Posterior cingulate gyrus (tissue), 11 donors: ENCODE measurements at regions not wholly inside any gene's neighbourhood (a gene's known extent, or its start where the extent isn't known, plus 50 kb on each side); places are given as distances from the start of the nearest gene placed in this dataset.

Experiments
- DNase-seq, 10 donors: peaks; one replicate each; pipeline versions ENCODE4 v3.0.0 to v3.0.0-alpha.2; 2020 to 2021; ENCODE audit warnings: mixed read lengths in 3 of 10
- intact Hi-C: fragments of 100-400 bp; cut with DNase I; formaldehyde crosslinking; loops from one replicate; pipeline ENCODE4 v1.15.1; 2023

DNA sequence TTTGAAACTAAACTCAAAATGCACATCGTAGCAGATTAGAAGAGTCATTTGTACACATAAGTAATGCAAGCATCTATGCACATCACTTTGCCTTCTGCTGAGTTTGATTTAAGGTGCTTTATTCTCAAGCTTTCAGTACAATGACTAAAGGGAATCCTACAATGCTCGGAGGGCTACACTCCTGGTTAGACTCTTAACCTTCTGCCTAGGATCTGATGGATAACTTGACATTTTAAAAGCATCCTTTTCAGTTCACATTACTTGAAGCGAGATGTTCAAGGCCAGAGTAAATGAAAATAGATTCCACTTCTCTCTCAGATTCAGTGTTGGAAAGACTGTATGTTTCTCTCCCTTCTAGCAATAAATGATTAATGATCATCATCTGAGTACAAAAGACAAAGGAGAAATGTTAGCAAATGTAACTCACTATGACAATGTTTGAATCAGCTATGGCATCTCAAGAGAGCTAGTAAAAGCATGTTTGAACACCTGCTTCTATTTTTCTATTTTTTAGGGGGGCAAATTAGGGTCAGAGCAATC, 259.2 kb upstream of the ANO3 start:
- no peak for DNase-seq
- intact Hi-C loops = no loop called here

DNA sequence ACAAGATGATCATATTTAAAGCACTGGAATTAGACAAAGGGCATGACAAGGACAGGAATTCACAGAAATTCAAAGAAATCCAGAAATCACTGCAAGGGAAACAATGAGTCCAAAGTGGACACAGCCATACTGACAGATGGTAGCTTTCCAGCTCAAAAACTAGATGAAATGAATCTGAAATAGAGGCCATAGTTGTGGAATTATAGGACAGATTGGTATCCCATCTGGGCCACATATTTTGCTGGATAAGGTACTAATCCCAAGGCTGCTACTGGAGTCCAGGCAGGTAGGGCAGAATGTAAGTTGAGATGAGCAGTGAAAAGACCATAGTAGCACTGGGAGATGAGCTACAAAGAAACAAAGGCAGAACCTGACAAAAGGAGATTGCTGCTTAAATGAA, 258.3 kb upstream of the ANO3 start:
- intact Hi-C loops = no loop called here
- DNase-seq = no peak

- intact Hi-C loops = no loop called here
- DNase-seq = no peak
Observed at GRCh38 chr11:26076233-26076990, 255.5 kb upstream of the ANO3 start.

- DNase-seq = no peak
- intact Hi-C loops = no loop called here
Observed at GRCh38 chr11:26078231-26078821, 253.6 kb upstream of the ANO3 start.

DNA sequence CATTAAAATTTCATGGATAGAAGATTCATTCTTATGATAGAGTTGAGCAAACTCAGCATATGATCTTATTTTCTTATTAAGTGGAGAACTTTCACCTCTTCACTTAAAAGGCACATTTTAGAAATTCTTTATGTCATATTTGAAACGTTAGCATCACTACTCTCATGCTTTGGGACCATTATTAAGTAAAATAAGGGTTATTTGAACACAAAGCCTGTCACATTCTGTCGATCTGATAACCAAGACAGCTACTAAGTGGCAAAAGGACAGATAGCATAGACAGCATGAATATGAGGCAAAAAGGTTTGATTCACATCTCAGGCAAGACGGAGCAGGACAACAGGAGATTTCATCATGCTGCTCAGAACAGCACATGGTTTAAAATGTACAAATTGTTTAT, 247.6 kb upstream of the ANO3 start:
- no peak for DNase-seq
- intact Hi-C loops = no loop called here

DNA sequence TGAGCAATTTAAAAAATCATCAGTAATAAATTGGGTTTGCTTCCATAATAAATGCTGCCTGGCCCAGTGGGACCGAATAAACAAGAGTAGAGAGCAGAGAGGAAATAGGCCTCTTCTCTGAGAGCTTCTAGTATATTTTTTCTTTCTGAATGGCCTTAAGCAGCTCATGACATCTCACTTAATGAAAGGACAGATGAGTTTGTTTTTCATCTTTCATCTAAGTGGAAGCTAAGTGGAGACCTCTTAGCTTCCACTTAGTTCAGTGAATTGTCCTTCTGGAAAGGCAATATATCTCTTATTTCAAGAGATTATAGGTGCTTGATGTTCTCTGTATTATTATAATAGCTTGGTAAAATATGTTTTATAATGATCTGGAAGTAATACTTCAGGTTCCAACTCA, 245.9 kb upstream of the ANO3 start:
- DNase-seq = no peak
- intact Hi-C loops = no loop called here

- no peak for DNase-seq
- intact Hi-C loops = no loop called here
Observed at GRCh38 chr11:26087120-26087935, 244.6 kb upstream of the ANO3 start.

GRCh38 chr11:26088391-26088790, 243.5 kb upstream of the ANO3 start:
- no peak for DNase-seq
- intact Hi-C loops = no loop called here

GRCh38 chr11:26090651-26091050, 241.3 kb upstream of the ANO3 start:
- intact Hi-C loops = no loop called here
- DNase-seq = no peak

- intact Hi-C loops = no loop called here
- DNase-seq = no peak
Observed at GRCh38 chr11:26093206-26093605, 238.7 kb upstream of the ANO3 start.

DNA sequence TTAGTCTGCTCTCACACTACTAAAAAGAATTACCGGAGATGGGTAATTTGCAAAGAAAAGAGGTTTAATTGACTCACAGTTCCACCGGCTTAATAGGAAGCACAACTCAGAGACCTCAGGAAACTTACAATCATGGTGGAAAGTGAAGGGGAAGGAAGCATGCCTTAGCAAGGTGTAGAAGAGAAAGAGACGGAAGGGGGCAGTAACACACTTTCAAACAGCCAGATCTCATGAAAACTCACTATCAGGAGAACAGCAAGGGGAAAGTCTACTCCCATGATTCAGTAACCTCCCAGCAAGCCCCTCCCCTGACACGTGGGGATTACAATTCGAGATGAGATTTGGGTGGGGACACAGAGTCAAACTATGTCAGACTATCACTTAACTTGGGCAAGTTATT, 236.6 kb upstream of the ANO3 start:
- intact Hi-C loops = no loop called here
- DNase-seq = no peak

DNA sequence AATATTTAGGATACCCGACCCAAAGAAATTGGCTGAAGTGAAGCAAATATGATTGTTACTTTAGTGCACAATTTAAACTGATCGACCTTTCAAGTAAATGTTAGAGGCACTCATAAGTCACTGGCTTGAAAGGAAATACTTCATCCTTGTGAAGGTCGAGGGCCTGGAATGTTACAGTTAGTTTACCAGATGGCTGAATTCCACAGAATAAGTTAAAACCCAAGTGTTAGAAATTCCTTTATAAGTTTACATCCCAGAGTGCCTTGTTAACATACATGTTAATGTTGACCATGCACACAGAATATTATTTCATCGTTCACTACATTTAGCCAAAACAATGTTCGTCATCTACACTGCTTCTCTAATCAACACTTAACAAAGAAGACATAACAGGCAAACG, 235.5 kb upstream of the ANO3 start:
- intact Hi-C loops = no loop called here
- DNase-seq = no peak

GRCh38 chr11:26102325-26102724, 229.6 kb upstream of the ANO3 start:
- intact Hi-C loops = no loop called here
- no peak for DNase-seq

DNA sequence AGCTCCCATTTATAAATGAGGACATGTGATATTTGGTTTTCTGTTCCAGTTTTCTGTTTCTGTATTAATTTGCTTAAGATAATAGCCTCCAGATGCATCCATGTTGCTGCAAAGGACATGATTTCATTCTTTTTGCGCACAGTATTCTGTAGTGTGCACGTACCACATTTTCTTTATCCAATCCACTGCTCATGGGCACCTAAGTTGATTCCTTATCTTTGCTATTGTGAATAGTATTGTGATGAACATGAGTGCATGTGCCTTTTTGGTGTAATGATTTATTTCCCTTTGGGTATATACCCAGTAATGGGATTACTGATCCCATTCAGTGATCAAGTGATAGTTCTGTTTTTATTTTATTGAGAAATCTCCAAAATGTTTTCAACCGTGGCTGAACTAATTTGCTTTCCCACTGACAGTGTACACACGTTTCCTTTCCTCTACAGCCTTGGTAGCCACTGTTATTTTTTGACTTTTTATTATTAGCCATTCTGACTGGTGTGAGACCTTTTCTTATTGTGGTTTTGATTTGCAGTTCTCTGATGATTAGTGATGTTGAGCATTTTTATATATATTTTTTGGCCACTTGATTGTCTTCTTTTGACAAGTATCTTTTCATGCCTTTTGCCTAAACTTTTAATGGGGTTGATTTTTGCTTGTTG, 226.0 kb upstream of the ANO3 start:
- DNase-seq = no peak

GRCh38 chr11:26106726-26107125, 225.2 kb upstream of the ANO3 start:
- intact Hi-C loops = no loop called here

More for the DNA sequence above, 226.0 kb upstream of the ANO3 start:
- intact Hi-C loops = no loop called here

GRCh38 chr11:26109658-26110368, 222.1 kb upstream of the ANO3 start:
- intact Hi-C loops = no loop called here
- DNase-seq = no peak

More at GRCh38 chr11:26106726-26107125, 225.2 kb upstream of the ANO3 start:
- DNase-seq = no peak

- intact Hi-C loops = no loop called here
- DNase-seq = no peak
Observed at GRCh38 chr11:26112264-26112663, 219.7 kb upstream of the ANO3 start.

- intact Hi-C loops = no loop called here
Observed at GRCh38 chr11:26121466-26121865, 210.5 kb upstream of the ANO3 start.

GRCh38 chr11:26126741-26127140, 205.2 kb upstream of the ANO3 start:
- DNase-seq = no peak
- intact Hi-C loops = no loop called here

More at GRCh38 chr11:26121466-26121865, 210.5 kb upstream of the ANO3 start:
- no peak for DNase-seq

GRCh38 chr11:26127336-26127735, 204.6 kb upstream of the ANO3 start:
- no peak for DNase-seq
- intact Hi-C loops = no loop called here
